Nephron (organoid): ENCODE measurements at regions not wholly inside any gene's neighbourhood (a gene's known extent, or its start where the extent isn't known, plus 50 kb on each side); places are given as distances from the start of the nearest gene placed in this dataset.

Source experiments
- H3K27ac Mint-ChIP-seq, 3 experiments: 2 replicates each; pipeline ENCODE4 v1.8.0; 2020; ENCODE audit warnings: mixed read lengths in 3 of 3, mild to moderate bottlenecking in 2 of 3, moderate library complexity in 1 of 3
- H3K27me3 Mint-ChIP-seq: 2 replicates; pipeline ENCODE4 v1.8.0; 2021; ENCODE audit warnings: low read depth, mild to moderate bottlenecking, moderate library complexity, mixed read lengths
- H3K36me3 Mint-ChIP-seq: 2 replicates; pipeline ENCODE4 v1.8.0; 2020; ENCODE audit warnings: low read depth, mixed read lengths
- H3K4me1 Mint-ChIP-seq: 2 replicates; pipeline ENCODE4 v1.8.0; 2020; ENCODE audit warnings: mixed read lengths
- H3K4me3 Mint-ChIP-seq, 3 experiments: 2 replicates each; pipeline ENCODE4 v1.8.0; 2020; ENCODE audit warnings: mild to moderate bottlenecking in 3 of 3, mixed read lengths in 3 of 3, moderate library complexity in 2 of 3
- H3K9me3 Mint-ChIP-seq: 2 replicates; pipeline ENCODE4 v1.8.0; 2020; ENCODE audit warnings: mixed read lengths
- TF ChIP-seq, protein P1 (sequence below), 3 experiments: fragments of 200-600 bp; sonication (generic); IDR thresholded peaks; one replicate each; pipeline ENCODE4 v1.5.0; 2021; ENCODE audit warnings: antibody characterized with exemption in 3 of 3; ENCODE audit not compliant: unreplicated experiment in 3 of 3

DNA sequence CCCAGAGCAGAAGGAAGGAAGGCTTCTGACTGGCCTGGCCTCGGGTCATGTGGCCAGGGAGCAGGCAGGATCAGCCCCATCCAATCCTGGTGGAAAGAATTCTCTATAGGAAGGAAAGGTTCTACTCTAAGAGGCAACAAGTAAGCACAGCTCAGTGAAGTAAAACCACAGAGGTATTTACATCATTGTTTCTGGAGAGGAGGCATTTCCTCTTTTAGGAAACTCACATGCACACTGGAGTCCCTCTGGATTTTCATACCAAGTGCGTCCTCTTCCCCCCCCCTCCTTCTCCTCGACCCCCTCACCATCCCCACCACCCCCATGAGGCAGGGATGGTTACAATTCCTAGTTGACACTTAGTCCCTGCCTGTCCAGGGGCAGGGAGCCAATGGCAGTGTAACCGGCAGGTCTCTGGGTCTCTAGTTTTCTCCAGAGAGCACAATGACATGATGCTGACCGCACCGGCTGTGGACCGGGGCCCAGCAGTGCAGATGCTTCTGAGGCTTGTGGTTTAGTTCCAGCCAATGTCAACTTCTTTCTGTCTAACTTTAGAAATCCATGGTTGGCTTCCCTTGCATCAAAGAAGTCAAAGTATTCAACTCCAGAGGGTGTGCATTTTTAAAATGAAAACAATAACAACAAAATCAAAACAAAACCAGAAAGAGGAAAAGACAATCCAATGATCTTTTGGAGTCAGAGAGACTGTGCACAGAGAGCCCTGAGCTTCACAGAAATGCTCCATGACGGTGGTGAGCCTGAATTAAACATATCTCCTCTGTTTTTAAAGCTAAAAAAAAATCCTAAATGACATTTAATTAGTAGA, 230.3 kb upstream of the TLE3 start:
- Mint-ChIP-seq H3K4me3 (no peak overlapping the region), H3K9me3 (peaks cover 18% of the 10 kb centered on the region), H3K27ac (peak overlapping the region in 2 of 3 experiments; percentile 34 to 83), H3K36me3 (peaks cover 8% of the 10 kb centered on the region), H3K4me1 (peaks cover 30% of the 10 kb centered on the region), H3K27me3 (peaks cover 4% of the 10 kb centered on the region)
- TF ChIP-seq, protein P1, sequence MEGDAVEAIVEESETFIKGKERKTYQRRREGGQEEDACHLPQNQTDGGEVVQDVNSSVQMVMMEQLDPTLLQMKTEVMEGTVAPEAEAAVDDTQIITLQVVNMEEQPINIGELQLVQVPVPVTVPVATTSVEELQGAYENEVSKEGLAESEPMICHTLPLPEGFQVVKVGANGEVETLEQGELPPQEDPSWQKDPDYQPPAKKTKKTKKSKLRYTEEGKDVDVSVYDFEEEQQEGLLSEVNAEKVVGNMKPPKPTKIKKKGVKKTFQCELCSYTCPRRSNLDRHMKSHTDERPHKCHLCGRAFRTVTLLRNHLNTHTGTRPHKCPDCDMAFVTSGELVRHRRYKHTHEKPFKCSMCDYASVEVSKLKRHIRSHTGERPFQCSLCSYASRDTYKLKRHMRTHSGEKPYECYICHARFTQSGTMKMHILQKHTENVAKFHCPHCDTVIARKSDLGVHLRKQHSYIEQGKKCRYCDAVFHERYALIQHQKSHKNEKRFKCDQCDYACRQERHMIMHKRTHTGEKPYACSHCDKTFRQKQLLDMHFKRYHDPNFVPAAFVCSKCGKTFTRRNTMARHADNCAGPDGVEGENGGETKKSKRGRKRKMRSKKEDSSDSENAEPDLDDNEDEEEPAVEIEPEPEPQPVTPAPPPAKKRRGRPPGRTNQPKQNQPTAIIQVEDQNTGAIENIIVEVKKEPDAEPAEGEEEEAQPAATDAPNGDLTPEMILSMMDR (IDR thresholded peaks at IDR 0.05; ENCODE audit: unreplicated experiment in 3 of 3) = no peak

DNA sequence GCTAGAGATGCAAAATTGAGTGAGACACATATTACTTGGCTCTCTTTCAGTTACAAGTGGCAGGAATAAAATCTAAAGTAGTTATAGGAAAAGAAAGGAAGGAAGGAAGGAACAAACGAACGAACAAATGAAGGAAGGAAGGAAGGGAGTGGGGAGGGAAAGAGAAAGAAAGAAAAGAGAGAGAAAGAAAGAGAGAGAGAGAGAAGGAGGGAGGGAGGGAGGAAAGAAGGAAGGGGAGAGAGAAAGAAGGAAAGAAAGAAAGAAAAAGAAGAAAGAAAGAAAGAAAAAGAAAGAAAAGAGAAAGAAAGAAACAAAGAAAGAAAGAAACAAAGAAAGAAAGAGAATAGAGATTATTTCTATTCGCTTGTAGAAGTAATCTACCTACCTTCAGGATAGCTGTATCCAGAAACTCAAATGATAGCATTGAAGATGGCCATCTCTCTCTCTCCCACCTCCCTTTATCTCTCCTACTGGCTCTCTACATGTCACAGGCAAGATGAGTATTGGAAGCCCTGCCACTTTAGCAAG, 229.7 kb upstream of the TLE3 start:
- TF ChIP-seq, protein P1 (IDR thresholded peaks at IDR 0.05; ENCODE audit: unreplicated experiment in 3 of 3) = no peak
- Mint-ChIP-seq H3K36me3 (peaks cover 7% of the 10 kb centered on the region), H3K9me3 (peaks cover 18% of the 10 kb centered on the region), H3K27ac (peak overlapping the region in 2 of 3 experiments; percentile 34 to 83), H3K27me3 (peaks cover 4% of the 10 kb centered on the region), H3K4me3 (no peak overlapping the region), H3K4me1 (peaks cover 36% of the 10 kb centered on the region)

- H3K4me3 Mint-ChIP-seq = peak overlapping the region; percentile 26 to 43 (median 41)
- H3K27me3 Mint-ChIP-seq = peaks cover 4% of the 10 kb centered on the region
- no peaks in the 10 kb centered on the region for H3K9me3 Mint-ChIP-seq
- no peaks in the 10 kb centered on the region for H3K36me3 Mint-ChIP-seq
- H3K27ac Mint-ChIP-seq = peak overlapping the region; percentile 86 to 92 (median 91)
- H3K4me1 Mint-ChIP-seq = peaks cover 67% of the 10 kb centered on the region
- TF ChIP-seq, protein P1 (IDR thresholded peaks at IDR 0.05; ENCODE audit: unreplicated experiment in 3 of 3) = no peak
These were observed 226.6 kb upstream of the TLE3 start for GRCh38 chr15:70324001-70324974.

DNA sequence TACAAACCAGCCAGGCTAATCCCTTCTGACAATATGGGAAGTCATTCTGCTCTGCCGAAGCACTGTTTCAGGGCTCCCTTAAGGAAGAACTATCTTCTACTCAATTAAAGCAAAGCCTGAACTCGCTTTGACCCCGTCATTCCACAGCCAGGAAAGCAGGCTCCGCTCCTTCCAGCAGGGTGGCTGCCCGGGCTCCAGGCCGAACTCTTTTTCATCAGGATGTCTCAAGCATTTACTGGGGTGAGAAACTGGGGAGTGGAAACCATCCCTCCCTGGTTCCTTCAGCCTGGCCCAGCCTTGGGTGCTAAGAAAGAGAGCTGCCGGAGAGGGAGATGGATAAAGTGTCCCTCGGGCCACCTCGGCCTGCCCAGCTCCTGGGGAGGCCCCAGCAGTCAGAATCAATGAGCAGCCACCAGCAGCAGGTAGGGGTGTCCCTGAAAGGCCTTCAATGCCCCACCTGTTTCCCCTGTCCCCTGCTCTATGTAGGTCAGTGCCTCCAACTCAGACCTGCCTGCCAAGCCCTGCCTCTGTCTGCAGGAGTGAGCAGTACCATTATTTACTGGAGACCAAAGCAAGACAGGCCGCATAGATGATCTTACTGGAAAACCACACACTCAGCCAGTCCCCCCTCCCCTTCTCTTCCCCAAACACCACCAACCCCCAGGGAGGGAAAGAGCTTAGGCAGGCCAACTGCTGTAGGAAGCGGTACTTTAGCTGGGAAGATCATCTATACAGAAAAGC, 225.6 kb upstream of the TLE3 start:
- TF ChIP-seq, protein P1 (IDR thresholded peaks at IDR 0.05; ENCODE audit: unreplicated experiment in 3 of 3) = no peak
- Mint-ChIP-seq H3K4me1 (peaks cover 77% of the 10 kb centered on the region), H3K36me3 (no peaks in the 10 kb centered on the region), H3K9me3 (no peaks in the 10 kb centered on the region), H3K27me3 (peaks cover 6% of the 10 kb centered on the region), H3K4me3 (peak overlapping the region in 2 of 3 experiments; percentile 43 to 59), H3K27ac (peak overlapping the region; percentile 86 to 92 (median 91))

- Mint-ChIP-seq H3K4me3 (no peak overlapping the region), H3K27ac (peak overlapping the region; percentile 86 to 92 (median 91)), H3K9me3 (no peaks in the 10 kb centered on the region), H3K4me1 (peaks cover 73% of the 10 kb centered on the region), H3K27me3 (peaks cover 8% of the 10 kb centered on the region), H3K36me3 (no peaks in the 10 kb centered on the region)
- TF ChIP-seq, protein P1 (IDR thresholded peaks at IDR 0.05; ENCODE audit: unreplicated experiment in 3 of 3) = no peak
These were observed 224.4 kb upstream of the TLE3 start for GRCh38 chr15:70322051-70322668.
